Endothelial cell of umbilical vein (primary cell): ENCODE measurements at regions not wholly inside any gene's neighbourhood (a gene's known extent, or its start where the extent isn't known, plus 50 kb on each side); places are given as distances from the start of the nearest gene placed in this dataset.

Experiments
- BruUV-seq: library from RNA; stranded (reverse); fragments of 400-500 nt; replicated peaks from 2 replicates; lab custom pipeline; 2021; lab: Mats Ljungman, UMichigan
- CTCF ChIA-PET: fragments of 300-600, 350-600 bp; sonication (Branson Sonifier 250); formaldehyde crosslinking; loops from one replicate; lab custom pipeline; 2021; ENCODE audit warnings: antibody characterized with exemption, inconsistent platforms; lab: Charles Lee
- POLR2A ChIA-PET: fragments of 300-600, 350-600 bp; sonication (Branson Sonifier 250); formaldehyde crosslinking; loops from one replicate; lab custom pipeline; 2021; ENCODE audit warnings: antibody characterized with exemption, inconsistent platforms; lab: Charles Lee
- DNase-seq: peaks from one replicate; pipeline ENCODE4 v3.0.0-alpha.2; 2011; ENCODE audit warnings: low read depth, low spot score
- FAIRE-seq: peaks from 2 replicates; lab custom pipeline; 2011; peaks lifted over from hg19 to GRCh38; lab: Jason Lieb, UNC
- H2AFZ ChIP-seq: 2 replicates; pipeline ENCODE4 v1.6.0; 2012; ENCODE audit warnings: low read depth, low read length, control low read depth, inconsistent platforms
- H3K27ac ChIP-seq: 2 replicates; pipeline ENCODE4 v1.5.1; 2011; ENCODE audit warnings: low read depth, mild to moderate bottlenecking, control low read depth, low read length, moderate library complexity; ENCODE audit not compliant: insufficient read depth
- H3K27me3 ChIP-seq, 2 experiments: 2 replicates each; pipeline versions ENCODE4 v1.6.0 to v1.6.1; 2011; ENCODE audit warnings: low read length in 2 of 2, mixed read lengths in 1 of 2; ENCODE audit not compliant: control insufficient read depth in 2 of 2, insufficient read depth in 2 of 2
- H3K36me3 ChIP-seq, 2 experiments: 2 replicates in 1 of 2; 3 replicates in 1 of 2; pipeline ENCODE4 v1.5.1; 2011; ENCODE audit warnings: low read length in 2 of 2, mild to moderate bottlenecking in 1 of 2, moderate library complexity in 1 of 2; ENCODE audit not compliant: control insufficient read depth in 2 of 2, insufficient read depth in 2 of 2; ENCODE audit errors: extremely low read depth in 1 of 2
- H3K4me1 ChIP-seq: 3 replicates; pipeline ENCODE4 v1.5.1; 2011; ENCODE audit warnings: mild to moderate bottlenecking, low read length; ENCODE audit not compliant: control insufficient read depth, insufficient read depth; ENCODE audit errors: extremely low read depth
- H3K4me2 ChIP-seq: 2 replicates; pipeline ENCODE4 v1.6.1; 2011; ENCODE audit warnings: low read length, control low read depth, mixed read lengths; ENCODE audit not compliant: insufficient read depth
- H3K4me3 ChIP-seq, 3 experiments: fragments of 200-600 bp in 1 of 3; sonication (generic), shearing (Covaris generic) in 1 of 3; replicated peaks in 1 of 3; 2 replicates each; pipeline ENCODE4 v1.5.1; 2011 to 2016; ENCODE audit warnings: control low read depth in 3 of 3, low read length in 3 of 3, mild to moderate bottlenecking in 2 of 3, inconsistent platforms in 1 of 3, low read depth in 1 of 3, moderate library complexity in 1 of 3; ENCODE audit not compliant: insufficient read depth in 1 of 3
- H3K79me2 ChIP-seq: 2 replicates; pipeline ENCODE4 v1.6.0; 2012; ENCODE audit warnings: low read length, inconsistent platforms; ENCODE audit not compliant: control insufficient read depth, insufficient read depth
- H3K9ac ChIP-seq: replicated peaks from 2 replicates; pipeline ENCODE3; 2011; ENCODE audit warnings: low read length, control low read depth; ENCODE audit not compliant: insufficient read depth; ENCODE audit errors: extremely low read depth
- H3K9me1 ChIP-seq: replicated peaks from 3 replicates; pipeline ENCODE4 v1.6.0; 2011; ENCODE audit warnings: mild to moderate bottlenecking, low read length; ENCODE audit not compliant: control insufficient read depth, insufficient read depth; ENCODE audit errors: extremely low read depth
- H3K9me3 ChIP-seq: replicated peaks from 2 replicates; pipeline ENCODE4 v1.5.1; 2012; ENCODE audit warnings: low read length, inconsistent platforms; ENCODE audit not compliant: control insufficient read depth, insufficient read depth
- H4K20me1 ChIP-seq: replicated peaks from 2 replicates; pipeline ENCODE3; 2011; ENCODE audit warnings: mild to moderate bottlenecking, low read length; ENCODE audit not compliant: control insufficient read depth, insufficient read depth; ENCODE audit errors: extremely low read depth
- EZH2 ChIP-seq: IDR thresholded peaks from 2 replicates; pipeline ENCODE4 v1.6.1; 2012; ENCODE audit warnings: borderline replicate concordance, low read depth, mild to moderate bottlenecking, moderate library complexity, low read length, inconsistent platforms; ENCODE audit not compliant: severe bottlenecking
- FOS ChIP-seq: IDR thresholded peaks from 2 replicates; pipeline ENCODE4 v1.6.1; 2011; ENCODE audit warnings: mild to moderate bottlenecking, low read length, moderate library complexity, borderline replicate concordance; ENCODE audit not compliant: insufficient read depth
- GATA2 ChIP-seq: IDR thresholded peaks from 2 replicates; pipeline ENCODE4 v1.7.0; 2011; ENCODE audit warnings: low read depth, mild to moderate bottlenecking, moderate library complexity, mixed read lengths, low read length; ENCODE audit not compliant: insufficient read length, insufficient read depth
- JUN ChIP-seq: IDR thresholded peaks from 2 replicates; pipeline ENCODE4 v1.6.1; 2011; ENCODE audit warnings: borderline replicate concordance, low read depth; ENCODE audit not compliant: insufficient read length, insufficient read depth
- MYC ChIP-seq: IDR thresholded peaks from one replicate; pipeline ENCODE4 v1.6.1; 2011; ENCODE audit warnings: mild to moderate bottlenecking, low read depth, low read length
- POLR2A ChIP-seq: IDR thresholded peaks from 2 replicates; pipeline ENCODE4 v1.6.1; 2012; ENCODE audit warnings: low read depth, mild to moderate bottlenecking, control low read depth, low read length
- POLR2AphosphoS5 ChIP-seq: IDR thresholded peaks from 2 replicates; pipeline ENCODE4 v1.6.1; 2012; ENCODE audit warnings: low read depth, mild to moderate bottlenecking, control low read depth, low read length, moderate library complexity; ENCODE audit not compliant: insufficient read depth
- dilution Hi-C: fragments of 300-500 bp; cut with MboI; formaldehyde crosslinking; loops from one replicate; pipeline ENCODE4 v1.15.0; 2019; ENCODE audit warnings: low sequenced_read_pairs; ENCODE audit not compliant: extremely low pct_ligation_motif_present
- intact Hi-C: fragments of 100-400 bp; cut with micrococcal nuclease; formaldehyde crosslinking; loops from one replicate; pipeline ENCODE4 v1.10.0; 2022
- TF ChIP-seq, protein P1 (sequence below): IDR thresholded peaks from 2 replicates; pipeline ENCODE4 v1.6.1; 2011; ENCODE audit not compliant: insufficient read depth, insufficient read length
- TF ChIP-seq, protein P2 (sequence below), 2 donors: IDR thresholded peaks; 1 replicate in 1 of 2; 2 replicates in 1 of 2; pipeline ENCODE4 v1.5.1; 2011; ENCODE audit warnings: low read length in 2 of 2, mild to moderate bottlenecking in 2 of 2, moderate library complexity in 2 of 2, control low read depth in 1 of 2, inconsistent platforms in 1 of 2, low read depth in 1 of 2; ENCODE audit not compliant: insufficient read depth in 1 of 2; ENCODE audit errors: extremely low read depth in 1 of 2

DNA sequence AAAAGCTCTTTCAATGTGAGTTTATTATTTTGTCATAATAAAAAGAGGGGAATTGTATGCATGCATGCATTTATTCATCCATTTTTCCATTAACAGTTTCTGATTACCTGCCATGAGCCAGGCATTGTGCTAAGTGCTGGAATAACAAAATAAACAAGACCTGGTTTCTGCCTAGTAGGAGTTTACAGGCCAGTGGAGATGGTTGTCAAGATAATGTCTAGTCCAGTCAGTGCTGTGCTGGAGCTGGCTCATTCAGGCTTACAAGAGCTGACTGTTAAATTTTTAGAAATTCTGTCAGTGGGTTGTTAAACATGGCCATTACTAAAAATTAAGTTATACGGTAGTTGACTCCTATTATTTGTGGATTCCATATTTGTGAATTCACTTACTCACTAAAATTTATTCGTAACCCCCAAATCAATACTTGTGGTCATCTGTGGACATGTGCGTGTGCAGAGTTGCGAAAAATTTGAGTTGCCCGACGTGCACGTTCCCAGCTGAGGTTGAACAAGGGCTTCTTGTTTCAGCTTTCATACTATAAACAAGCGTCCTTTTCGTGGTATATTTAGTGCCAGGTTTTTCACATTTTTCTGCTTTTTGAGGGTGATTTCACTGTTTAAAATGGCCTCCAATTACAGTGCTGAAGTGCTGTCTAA is 172.3 kb upstream of the RPS6KA3 start:
- no peak for FAIRE-seq
- H3K9ac ChIP-seq, result no peak overlapping the region
- no peaks in the 10 kb centered on the region for H3K9me1 ChIP-seq
- ChIA-PET CTCF (interaction anchor here (1.4 kb wide), 1 partner anchor 186 kb away, joined by 4 read pairs; no protein-coding TSS in a partner anchor), POLR2A (interaction anchor here (0.6 to 0.7 kb wide), 2 partner anchors 1399 to 1486 kb away, joined by 3 to 4 read pairs; no protein-coding TSS in a partner anchor)
- no peak overlapping the region for H2AFZ ChIP-seq
- intact Hi-C loops (no loop called here), dilution Hi-C loops (no loop called here)
- DNase-seq, result no peak
- no peak overlapping the region for H3K27ac ChIP-seq
- H3K27me3 ChIP-seq, result no peaks in the 10 kb centered on the region
- H3K9me3 ChIP-seq, result no peaks in the 10 kb centered on the region
- H3K79me2 ChIP-seq, result no peaks in the 10 kb centered on the region
- no peaks in the 10 kb centered on the region for H3K4me1 ChIP-seq
- no peaks in the 10 kb centered on the region for H4K20me1 ChIP-seq
- no TSS peak for BruUV-seq
- no peak overlapping the region for H3K4me3 ChIP-seq
- no peaks in the 10 kb centered on the region for H3K36me3 ChIP-seq
- no peak for TF ChIP-seq GATA2
- TF ChIP-seq, protein P1, sequence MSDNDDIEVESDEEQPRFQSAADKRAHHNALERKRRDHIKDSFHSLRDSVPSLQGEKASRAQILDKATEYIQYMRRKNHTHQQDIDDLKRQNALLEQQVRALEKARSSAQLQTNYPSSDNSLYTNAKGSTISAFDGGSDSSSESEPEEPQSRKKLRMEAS, result no peak
- TF ChIP-seq, protein P2, sequence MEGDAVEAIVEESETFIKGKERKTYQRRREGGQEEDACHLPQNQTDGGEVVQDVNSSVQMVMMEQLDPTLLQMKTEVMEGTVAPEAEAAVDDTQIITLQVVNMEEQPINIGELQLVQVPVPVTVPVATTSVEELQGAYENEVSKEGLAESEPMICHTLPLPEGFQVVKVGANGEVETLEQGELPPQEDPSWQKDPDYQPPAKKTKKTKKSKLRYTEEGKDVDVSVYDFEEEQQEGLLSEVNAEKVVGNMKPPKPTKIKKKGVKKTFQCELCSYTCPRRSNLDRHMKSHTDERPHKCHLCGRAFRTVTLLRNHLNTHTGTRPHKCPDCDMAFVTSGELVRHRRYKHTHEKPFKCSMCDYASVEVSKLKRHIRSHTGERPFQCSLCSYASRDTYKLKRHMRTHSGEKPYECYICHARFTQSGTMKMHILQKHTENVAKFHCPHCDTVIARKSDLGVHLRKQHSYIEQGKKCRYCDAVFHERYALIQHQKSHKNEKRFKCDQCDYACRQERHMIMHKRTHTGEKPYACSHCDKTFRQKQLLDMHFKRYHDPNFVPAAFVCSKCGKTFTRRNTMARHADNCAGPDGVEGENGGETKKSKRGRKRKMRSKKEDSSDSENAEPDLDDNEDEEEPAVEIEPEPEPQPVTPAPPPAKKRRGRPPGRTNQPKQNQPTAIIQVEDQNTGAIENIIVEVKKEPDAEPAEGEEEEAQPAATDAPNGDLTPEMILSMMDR (IDR thresholded peaks at IDR 0.05; ENCODE audit: extremely low read depth in 1 of 2, insufficient read depth in 1 of 2, low read depth in 1 of 2, low read length in 2 of 2), result no peak
- TF ChIP-seq JUN, result no peak
- no peak for TF ChIP-seq EZH2
- no peak for TF ChIP-seq FOS
- TF ChIP-seq MYC, result no peak
- TF ChIP-seq POLR2A, result no peak
- TF ChIP-seq POLR2AphosphoS5, result no peak
- no peak overlapping the region for H3K4me2 ChIP-seq
